Islet of Langerhans (tissue), 1 donor: ENCODE measurements at regions not wholly inside any gene's neighbourhood (a gene's known extent, or its start where the extent isn't known, plus 50 kb on each side); places are given as distances from the start of the nearest gene placed in this dataset.
"Not testable (repeated sequence)": the region's sequence is repeated elsewhere in the genome, so short reads cannot be mapped to it uniquely, and the experiment has no call there.

Experiments used
- FAIRE-seq: peaks from one replicate; lab custom pipeline; 2011; peaks lifted over from hg19 to GRCh38; lab: Jason Lieb, UNC

DNA sequence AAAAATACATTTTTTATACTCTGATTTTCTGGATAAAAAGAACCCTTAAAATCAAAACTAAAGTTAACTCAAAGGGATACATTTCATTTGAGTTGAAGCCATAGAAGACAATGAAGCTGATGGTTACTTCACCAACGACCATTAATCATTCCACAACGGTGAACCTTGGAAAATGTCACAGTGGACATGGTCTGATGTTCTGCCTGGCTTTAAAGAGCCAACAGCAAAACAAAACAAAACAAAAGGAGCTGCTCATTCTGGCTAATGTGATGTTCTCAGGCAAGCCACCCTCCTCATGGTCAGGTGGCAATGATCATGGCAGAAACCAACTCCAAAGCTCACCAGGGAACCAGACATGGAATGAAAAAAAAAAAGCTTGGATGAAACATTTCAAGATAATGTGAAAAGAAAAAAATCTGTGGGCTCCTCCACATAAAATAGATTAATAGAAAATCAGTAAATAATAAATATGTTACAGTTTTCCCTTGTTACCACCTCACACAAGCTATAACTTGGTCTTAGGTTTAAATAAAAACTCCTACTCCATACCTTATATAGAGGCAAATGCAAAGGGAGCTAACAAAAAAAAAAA, 90.1 kb upstream of the SERTAD2 start:
- FAIRE-seq = no peak

DNA sequence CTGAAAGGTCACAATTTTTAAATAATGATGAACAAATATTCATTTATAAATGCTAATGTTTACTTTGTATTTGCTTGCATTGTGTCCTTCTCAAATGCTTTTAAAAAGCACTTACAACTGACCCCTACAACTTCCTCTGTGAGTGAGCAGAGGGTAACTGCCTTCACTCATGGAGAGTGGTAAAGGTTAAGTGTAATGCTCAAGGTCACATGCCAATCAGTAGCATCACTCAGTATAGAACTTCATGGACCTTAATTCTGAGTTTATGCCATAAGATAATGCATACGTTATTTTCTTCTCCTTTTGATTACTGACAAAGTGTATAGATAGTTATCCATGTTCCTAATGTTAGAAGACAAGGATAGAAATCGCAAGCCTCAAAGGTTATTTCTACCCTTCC, 91.8 kb upstream of the SERTAD2 start:
- no peak for FAIRE-seq

DNA sequence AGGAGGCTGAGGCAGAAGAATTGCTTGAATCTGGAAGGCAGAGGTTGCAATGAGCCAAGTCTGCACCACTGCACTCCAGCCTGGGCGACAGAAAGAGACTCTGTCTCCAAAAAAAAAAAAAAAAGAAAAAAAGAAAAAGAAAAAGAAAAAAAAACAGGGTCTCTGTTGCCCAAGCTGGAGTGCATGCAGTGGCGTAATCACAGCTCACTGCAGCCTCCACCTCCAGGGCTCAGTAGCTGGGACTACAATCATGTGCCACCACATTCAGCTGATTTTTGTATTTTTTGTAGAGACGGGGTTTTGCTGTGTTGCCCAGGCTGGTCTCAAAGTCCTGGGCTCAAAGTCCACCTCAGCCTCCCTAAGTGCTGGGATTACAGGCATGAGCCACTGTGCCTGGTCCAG, 94.0 kb upstream of the SERTAD2 start:
- not testable (repeated sequence) for FAIRE-seq

DNA sequence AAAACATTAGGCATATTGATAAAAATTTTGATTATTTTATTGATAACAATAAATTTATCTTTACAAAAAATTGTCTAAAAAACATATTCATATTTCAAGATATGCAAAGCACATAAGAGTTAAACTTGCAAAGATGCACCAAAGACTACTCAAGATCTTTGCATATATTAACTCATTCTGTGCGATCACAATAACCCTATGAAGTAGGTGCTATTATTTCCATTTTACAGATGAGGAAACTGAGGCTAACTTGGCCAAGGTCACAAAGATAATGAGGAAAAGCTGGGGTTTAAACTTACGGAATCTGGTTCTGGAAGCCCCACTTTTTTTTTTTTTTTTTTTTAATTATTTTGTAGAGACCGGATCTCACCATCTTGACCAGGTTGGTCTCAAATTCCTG, 94.4 kb upstream of the SERTAD2 start:
- no peak for FAIRE-seq

DNA sequence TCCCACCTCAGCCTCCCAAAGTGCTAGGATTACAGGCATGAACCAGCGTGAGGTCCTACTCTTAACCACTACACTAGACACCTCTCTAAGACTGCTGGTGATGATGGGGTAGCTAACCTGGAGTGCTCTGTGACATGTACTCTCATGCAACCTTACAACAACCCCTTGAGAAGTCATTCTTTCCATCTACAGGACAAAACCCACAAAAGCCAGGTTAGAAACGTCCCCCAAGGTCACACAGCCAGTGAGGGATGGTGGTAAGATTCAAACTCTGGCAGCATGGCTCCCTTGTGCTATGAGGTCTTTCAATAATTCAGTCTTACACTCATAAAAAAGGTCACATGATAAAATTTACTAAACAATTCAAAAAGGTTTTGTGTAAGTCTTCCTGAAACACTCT, 94.8 kb upstream of the SERTAD2 start:
- FAIRE-seq = no peak

DNA sequence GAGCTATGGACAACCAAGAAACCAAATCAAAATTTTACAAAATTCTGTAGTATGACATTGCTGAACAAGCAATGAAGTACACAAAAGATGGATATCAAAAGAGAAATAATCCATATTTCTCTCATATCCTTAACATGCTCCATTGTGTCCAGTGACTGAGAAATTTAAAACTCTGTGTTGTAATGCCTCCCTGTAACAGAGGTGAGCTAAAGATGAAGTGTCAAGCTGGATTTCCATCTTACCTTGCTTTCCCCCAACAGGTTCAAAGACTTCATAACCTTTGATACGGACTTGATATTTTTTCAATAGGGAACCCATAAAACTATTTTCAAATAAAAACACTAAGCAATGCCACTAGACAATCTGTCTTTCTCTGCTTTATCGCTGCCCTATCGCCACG, 95.7 kb upstream of the SERTAD2 start:
- no peak for FAIRE-seq

DNA sequence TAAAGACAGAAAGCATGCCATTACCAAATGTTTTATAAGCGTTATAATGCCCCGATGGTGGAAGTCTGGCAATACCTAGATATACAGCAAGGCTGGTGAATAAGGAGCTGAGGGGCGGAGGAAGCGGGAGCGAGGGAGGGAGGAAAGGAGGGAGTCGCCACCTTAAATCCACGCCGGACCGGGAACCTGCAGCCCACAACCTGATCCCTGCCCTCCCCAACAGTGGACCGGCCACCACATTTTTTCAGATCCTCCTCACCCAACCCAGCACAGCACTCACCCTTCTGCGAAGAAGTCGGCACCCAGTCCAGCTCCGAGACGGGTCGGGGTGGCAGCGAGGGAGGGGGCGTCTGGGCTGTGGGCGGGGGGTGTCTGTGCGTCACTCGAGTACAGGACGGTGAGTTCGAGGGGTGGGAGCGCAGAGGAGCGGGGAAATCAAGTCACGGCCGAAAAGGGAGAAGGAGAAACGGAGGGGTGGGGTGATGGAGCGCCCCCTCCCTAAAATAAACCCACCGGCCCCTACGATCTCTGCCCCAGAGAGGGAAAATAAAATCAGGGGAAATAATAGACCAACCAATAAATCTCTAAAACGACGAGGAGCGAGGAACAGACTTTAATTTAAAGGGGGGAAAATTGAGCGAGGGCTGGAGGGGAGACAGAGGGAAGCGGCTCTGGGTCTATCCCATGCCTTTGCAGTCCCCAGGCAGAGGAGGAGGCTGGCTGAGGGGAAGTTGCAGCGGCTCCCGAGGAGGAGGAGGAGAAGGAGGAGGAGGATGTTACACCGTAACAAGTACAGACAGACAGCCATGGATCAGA, 96.5 kb upstream of the SERTAD2 start:
- no peak for FAIRE-seq

DNA sequence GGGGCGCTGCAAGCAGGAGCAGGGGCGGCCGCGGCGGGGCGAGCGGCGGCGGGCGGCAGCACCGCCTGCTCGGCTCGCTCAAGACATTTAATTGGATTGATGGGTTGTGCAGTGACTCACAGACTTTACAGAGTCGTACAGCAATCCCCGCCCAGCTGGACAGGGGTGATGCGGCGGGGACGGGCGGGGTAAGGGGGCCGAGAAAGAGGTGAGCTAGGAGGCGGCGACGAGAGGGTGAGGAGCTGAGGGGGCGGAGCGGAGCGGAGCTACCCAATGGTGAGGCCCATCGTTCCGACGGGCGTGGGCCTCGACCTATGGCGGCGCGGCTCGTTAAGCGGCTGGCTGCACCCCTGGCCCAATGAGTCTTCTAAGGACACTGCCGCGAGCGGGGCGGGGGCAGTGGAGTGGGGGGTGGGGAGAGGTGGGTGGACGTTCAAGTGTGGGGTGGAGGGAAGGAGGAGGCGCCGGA, 97.1 kb upstream of the SERTAD2 start:
- FAIRE-seq = no peak

DNA sequence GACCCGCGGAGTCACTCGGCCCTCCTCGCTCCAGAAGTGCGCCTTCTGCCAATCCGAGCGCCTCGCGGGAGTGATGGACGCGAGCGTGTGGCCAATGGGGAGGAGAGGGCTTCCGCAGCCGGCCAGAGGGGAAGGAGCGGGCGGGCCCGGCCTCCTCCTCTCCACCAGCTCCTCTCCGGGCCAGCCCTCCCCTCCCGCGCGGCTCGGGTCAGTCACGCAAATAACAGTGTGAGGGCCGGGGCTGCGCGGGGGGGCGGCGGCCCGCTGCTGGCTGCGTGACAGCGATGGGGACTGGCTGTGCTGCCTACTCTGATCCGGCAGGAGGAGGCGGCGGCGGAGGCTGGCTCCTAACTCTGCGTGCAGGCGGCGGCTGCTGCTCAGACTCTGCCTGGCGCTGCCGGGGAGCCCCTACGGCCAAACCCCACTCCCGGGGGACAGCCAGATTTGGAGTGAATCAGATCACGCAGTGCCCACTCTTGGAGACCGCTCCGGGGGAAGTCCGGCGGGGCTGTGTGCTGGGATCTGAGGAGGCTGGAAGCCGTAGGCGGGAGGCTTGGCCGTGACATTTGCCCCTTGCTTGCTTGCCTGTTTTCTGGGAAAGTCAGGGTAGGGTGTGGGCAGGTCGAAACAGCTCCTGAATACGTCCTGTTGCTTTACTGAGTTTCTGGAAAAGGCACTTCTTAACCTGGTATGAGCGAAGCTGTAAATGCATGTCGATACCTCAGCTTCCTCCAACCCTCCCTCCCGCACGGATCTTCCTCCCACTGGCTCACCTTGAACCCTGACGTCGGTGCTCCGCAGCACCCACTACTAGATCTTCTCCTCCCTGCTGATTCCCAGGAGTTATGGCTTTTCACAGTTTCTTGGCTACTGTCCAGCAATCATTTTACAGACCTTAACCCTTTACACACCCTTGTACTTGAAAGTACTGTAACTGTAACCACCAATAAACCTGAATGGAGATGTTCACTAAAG, 97.9 kb upstream of the SERTAD2 start:
- no peak for FAIRE-seq

DNA sequence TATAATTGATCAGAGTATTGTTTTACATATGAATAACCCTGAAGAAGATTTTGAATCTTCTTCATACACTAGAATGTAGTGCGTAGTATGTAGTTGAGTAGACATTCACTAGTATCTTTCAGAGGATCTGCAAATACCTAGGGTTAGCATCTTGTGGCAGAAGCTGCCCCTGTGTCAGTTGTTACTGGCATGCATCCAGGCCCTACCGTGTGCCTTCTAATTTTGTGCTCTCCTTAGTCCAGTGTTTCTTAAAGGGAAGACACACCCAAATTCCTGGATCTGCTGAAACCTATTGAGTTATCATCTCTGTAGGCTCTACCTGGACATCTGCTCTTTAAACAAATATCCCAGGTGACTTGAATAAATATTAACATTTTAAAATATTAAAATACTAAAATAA, 99.7 kb upstream of the SERTAD2 start:
- no peak for FAIRE-seq

DNA sequence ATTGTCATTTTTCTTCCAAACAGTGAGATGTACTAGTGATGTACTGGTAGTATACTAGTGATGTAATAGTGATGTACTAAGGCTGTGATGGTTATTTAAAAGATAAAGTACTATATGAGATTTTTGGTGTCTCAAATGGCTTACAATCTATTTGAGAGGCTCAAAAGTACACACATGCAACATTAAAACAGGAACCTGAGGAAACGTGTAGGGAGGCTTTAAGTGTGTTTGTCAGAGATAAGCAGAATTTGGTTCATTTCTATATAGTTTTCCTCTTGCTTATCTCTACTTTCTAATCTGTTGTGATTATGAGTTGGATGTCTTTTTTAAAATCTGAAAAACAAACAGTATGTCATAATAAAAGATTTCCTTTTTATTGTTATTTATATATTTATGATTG, 100.9 kb upstream of the SERTAD2 start:
- no peak for FAIRE-seq

DNA sequence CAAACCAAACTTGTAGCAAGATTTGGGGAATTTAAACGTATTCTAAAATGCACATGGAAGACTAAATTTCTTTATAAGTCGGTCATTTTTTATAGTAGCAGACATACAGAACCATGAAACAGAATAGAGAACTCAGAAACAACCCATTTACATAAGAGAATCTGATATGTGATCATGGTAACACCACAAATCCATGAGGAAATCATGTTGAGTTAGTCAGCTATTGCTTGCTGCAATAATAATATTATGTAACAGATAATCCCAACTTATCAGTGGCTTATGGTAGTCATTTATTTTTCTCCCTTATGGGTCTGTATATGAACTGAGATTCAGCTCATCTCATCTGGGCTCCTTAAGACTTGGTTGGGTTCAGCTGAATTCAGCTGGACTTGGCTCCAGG, 103.4 kb upstream of the SERTAD2 start:
- no peak for FAIRE-seq

DNA sequence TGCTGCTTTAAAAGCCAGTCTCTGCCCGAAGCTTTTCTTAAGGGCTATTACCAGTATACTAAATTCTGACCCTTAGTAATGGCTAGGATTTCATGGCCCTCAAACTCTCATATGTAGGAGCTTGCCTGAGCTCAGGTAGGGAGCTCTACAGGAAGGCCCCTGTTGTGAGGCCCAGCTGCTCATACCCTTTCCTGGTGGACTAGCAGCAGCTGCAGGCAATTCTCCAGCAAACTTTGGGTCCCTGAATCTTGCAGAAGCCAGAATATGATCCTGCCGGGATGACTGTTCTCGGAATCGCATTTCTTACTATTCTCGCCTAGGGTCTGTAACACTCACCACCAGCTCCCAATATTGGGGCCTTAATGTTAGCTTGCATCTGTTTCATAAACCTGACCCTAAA, 106.4 kb upstream of the SERTAD2 start:
- FAIRE-seq = no peak

DNA sequence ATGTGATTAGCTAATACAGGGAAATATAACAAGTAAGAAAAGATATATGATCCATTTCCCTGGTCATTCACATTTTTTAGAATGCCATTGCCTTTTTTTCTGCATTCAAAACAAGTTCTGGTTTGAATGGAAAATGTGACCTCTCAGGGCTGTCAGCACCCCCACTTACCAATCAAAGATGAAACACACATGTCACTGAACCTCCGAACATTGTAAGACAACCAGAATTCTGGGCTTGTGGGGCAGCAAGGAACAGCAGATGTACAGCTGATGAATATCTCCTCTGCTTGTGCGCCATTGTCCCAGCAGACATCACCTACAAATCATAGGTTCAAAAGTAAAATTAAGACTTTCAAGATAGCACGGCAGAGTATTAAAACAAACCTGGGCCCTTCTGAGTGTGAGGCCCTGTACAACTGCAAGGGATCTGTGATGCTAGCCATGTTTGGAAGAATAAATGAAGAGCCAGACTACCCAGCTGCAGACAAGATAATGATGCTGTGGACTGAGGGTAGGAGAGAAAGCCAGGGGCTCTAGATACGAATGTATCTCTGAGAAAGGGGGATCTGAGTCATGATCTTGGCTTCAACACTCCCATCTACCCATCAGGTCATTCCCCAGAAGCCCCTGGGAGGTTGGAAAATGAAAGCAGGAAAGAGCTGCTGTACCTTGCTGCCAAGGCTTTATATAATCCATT, 108.7 kb upstream of the SERTAD2 start:
- FAIRE-seq = no peak

DNA sequence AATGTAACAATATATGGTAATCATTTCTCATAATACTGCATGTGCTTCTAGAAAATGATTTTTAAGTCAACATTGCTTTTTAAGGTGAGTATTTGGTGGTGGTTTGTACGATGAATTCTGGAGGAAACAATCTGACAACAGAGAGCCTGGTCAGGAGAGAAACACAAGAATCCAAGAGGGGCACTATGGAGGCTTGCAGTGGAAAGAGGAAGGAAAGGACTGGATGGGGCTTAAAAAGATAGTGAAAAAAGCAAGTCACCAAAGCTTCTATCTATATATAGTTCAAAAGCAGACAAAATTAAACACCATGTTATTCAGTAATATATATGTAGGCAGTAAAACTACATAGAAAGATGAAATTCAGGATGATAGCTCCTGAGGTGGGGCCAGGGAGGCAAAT, 109.4 kb upstream of the SERTAD2 start:
- no peak for FAIRE-seq

DNA sequence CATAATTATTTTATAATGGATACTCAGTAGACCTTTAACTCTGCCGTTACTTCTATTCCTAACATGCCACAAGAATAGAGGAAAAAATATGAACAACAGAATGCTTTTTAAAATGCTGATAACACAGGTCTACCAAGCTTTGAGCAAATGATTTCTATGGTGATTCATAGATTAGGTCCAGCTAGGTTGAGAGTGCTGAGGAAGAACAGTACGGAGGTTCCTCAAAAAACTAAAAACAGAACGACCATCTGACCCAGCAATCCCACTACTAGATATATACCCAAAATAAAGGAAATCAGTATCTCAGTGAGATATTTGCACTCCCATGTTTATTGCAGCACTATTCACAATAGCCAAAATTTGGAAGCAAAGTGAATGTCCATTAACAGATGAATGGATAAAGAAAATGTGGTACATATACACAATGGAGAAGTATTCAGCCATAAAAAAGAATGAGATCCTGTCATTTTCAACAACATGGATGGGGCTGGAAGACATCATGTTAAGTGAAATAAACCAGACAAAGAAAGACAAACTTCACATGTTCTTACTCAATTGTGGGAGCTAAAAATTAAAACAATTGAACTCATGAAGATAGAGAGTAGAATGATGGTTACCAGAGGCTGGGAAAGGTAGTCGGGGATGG, 111.6 kb upstream of the SERTAD2 start:
- no peak for FAIRE-seq

DNA sequence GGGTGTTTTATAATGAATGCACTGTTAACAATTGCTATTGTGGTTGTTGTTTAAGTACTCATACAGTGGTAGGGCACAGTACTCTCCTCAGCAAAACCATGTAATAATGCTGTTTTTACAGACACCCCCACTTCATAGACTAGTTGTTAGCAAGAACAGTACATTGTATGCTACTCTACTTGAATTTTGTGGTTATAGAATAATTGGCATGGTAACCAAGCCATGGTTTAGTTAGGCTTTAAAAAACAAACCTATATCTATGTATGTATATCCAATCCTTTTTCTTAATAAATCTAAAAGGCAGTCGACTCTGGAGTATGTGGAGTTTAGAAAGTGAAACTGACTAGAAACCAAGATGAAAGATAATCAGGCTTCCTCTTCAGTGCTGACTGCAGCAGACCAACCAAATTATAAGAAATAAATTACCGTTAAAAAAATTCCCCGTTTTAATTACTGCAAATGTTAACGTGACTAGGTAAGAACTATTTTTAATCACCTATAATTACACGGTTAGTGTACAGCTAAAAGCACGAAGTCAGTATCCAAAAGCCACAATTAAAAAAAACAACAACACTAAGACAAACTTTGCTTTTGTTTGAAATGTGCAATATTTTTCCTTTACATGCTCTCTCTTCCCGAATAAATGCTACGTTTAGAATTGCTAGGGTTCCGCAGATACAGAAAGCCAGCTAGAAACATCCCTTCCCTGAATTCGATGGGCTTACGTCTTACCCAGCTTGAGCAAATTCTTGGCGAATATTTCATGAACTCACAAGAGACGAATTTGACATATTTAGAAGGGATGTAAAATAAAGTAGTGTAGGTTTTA, 113.3 kb upstream of the SERTAD2 start:
- FAIRE-seq = no peak

DNA sequence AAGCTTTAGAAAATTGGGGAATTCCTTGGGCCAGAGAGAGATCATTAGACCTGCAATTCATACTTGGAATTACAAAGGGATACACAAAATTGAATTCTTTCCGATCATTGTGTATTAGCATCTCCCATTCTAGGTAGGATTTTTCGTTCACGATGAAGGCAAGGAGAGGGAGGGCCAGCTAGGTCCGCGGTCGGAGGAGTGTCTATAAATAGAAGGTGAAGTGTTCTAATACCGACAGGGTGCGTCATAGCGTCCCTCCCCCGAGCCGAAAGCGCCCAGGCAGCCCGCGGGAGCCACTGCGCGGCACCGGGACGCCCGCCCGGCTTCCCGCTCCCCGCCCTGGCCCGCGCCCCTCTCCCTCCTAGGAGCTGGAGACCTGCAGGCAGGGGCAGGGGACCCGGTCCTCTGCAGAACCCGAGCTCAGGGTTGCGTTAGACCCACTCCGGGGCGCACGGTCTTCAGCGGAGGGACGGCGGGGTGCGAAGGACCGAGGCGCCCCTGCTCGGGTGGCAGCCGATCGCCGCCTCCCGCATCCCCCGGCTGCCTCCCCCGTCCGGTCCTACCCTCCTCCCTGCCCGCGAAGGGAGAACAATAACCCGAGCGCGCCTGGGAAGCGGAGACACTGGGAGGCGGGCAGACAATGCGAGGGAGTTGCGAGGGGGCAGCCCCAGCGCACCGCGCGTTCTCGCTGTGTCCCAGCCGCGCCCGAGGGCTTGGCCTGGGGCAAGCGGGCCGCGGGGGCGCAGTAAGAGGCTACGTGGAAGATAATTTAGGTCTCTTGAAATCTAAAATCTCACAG, 114.2 kb upstream of the SERTAD2 start:
- no peak for FAIRE-seq

DNA sequence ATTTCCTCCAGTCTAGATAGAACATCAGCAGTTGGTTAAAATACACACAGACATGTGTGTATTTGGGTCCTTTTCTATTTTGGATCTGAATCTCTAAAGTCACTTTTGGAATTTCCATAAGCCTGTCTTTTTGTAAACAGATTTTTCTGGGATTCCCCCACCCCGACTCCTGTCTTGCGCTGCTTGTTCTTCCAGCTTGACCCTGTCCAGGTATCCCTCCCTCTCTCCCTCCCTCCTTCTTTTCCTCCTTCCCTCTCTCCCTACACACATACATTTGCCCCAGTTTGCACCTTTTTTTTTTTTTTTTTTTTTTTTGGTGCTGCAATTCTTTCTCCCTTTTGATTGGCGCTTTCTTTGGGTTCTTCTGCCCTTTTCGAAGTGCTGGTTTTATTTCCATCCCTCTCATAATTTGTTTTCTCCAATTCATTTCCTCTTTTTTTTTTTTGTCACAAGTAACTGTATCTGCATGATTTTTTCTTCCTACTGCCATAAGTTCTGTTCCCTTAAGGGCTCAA, 114.8 kb upstream of the SERTAD2 start:
- no peak for FAIRE-seq
